ENCODE measurements at regions not wholly inside any gene's neighbourhood (a gene's known extent, or its start where the extent isn't known, plus 50 kb on each side); places are given as distances from the start of the nearest gene placed in this dataset.

- TF ChIP-seq RBM39 (IDR thresholded peaks at IDR 0.05; ENCODE audit: low read depth, low read length, poor library complexity, severe bottlenecking) (no peak), ZNF275 (CRISPR knock-in tag; IDR thresholded peaks at IDR 0.05; ENCODE audit: borderline replicate concordance) (no peak), POLR2A (IDR thresholded peaks at IDR 0.05; ENCODE audit: insufficient read depth in 1 of 2, low read depth in 2 of 2, low read length in 2 of 2) (no peak), MTF2 (CRISPR knock-in tag; IDR thresholded peaks at IDR 0.05; ENCODE audit: borderline replicate concordance) (no peak), ZBTB7A (CRISPR knock-in tag; IDR thresholded peaks at IDR 0.05) (no peak), SIX1 (CRISPR knock-in tag; IDR thresholded peaks at IDR 0.05; ENCODE audit: borderline replicate concordance) (no peak), TAF15 (IDR thresholded peaks at IDR 0.05; ENCODE audit: low read depth, low read length, poor library complexity, severe bottlenecking) (no peak), SNAPC5 (CRISPR knock-in tag; IDR thresholded peaks at IDR 0.05; ENCODE audit: borderline replicate concordance) (no peak), FOXM1 (CRISPR knock-in tag; IDR thresholded peaks at IDR 0.05) (no peak)
Measured at GRCh38 chr10:113978802-113979201, 64.9 kb upstream of the ADRB1 start.
